ENCODE measurements at regions not wholly inside any gene's neighbourhood (a gene's known extent, or its start where the extent isn't known, plus 50 kb on each side); places are given as distances from the start of the nearest gene placed in this dataset.

GRCh38 chr14:71290301-71290700, 383.0 kb downstream of the PCNX1 start:
- no peak overlapping the region for H3K9ac ChIP-seq (ENCODE audit: low read length in 3 of 3)

GRCh38 chr14:71290960-71291466, 383.8 kb downstream of the PCNX1 start:
- TF ChIP-seq, protein P1, sequence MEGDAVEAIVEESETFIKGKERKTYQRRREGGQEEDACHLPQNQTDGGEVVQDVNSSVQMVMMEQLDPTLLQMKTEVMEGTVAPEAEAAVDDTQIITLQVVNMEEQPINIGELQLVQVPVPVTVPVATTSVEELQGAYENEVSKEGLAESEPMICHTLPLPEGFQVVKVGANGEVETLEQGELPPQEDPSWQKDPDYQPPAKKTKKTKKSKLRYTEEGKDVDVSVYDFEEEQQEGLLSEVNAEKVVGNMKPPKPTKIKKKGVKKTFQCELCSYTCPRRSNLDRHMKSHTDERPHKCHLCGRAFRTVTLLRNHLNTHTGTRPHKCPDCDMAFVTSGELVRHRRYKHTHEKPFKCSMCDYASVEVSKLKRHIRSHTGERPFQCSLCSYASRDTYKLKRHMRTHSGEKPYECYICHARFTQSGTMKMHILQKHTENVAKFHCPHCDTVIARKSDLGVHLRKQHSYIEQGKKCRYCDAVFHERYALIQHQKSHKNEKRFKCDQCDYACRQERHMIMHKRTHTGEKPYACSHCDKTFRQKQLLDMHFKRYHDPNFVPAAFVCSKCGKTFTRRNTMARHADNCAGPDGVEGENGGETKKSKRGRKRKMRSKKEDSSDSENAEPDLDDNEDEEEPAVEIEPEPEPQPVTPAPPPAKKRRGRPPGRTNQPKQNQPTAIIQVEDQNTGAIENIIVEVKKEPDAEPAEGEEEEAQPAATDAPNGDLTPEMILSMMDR (IDR thresholded peaks at IDR 0.05; ENCODE audit: borderline replicate concordance, extremely low read depth, insufficient read depth), result no peak
- H3K36me3 ChIP-seq (ENCODE audit: control insufficient read depth in 2 of 3, insufficient read depth in 3 of 3, low read length in 3 of 3), result no peaks in the 10 kb centered on the region
- no peak overlapping the region for H3K27ac ChIP-seq (ENCODE audit: low read depth in 2 of 2, low read length in 2 of 2)
- no peaks in the 10 kb centered on the region for H3K4me1 ChIP-seq (ENCODE audit: control insufficient read depth in 2 of 3, insufficient read depth in 2 of 3, low read depth in 1 of 3, low read length in 3 of 3)
- H3K9ac ChIP-seq (ENCODE audit: low read length in 3 of 3), result no peak overlapping the region
- no peak overlapping the region for H3K4me3 ChIP-seq (ENCODE audit: low read length in 3 of 3)
- DNase-seq (peak in 1 of 5 donors; percentile 4), FAIRE-seq (no peak)
- H3K9me3 ChIP-seq (ENCODE audit: control insufficient read depth in 2 of 3, insufficient read depth in 1 of 3, low read length in 3 of 3), result no peaks in the 10 kb centered on the region
- no peaks in the 10 kb centered on the region for H3K27me3 ChIP-seq (ENCODE audit: control insufficient read depth, insufficient read depth, low read length)
- intact Hi-C loops (cut with DNase I), result no loop called here

More at GRCh38 chr14:71290301-71290700, 383.0 kb downstream of the PCNX1 start:
- no peak overlapping the region for H3K27ac ChIP-seq (ENCODE audit: low read depth in 2 of 2, low read length in 2 of 2)
- H3K27me3 ChIP-seq (ENCODE audit: control insufficient read depth, insufficient read depth, low read length), result no peaks in the 10 kb centered on the region
- H3K9me3 ChIP-seq (ENCODE audit: control insufficient read depth in 2 of 3, insufficient read depth in 1 of 3, low read length in 3 of 3), result peaks cover 0 to under 1% (median 0%) of the 10 kb centered on the region in 3 donors
- FAIRE-seq (no peak), DNase-seq (no peak)
- H3K4me3 ChIP-seq (ENCODE audit: low read length in 3 of 3), result no peak overlapping the region
- intact Hi-C loops (cut with DNase I), result no loop called here
- no peaks in the 10 kb centered on the region for H3K36me3 ChIP-seq (ENCODE audit: control insufficient read depth in 2 of 3, insufficient read depth in 3 of 3, low read length in 3 of 3)
- TF ChIP-seq, protein P1 (IDR thresholded peaks at IDR 0.05; ENCODE audit: borderline replicate concordance, extremely low read depth, insufficient read depth), result no peak
- no peaks in the 10 kb centered on the region for H3K4me1 ChIP-seq (ENCODE audit: control insufficient read depth in 2 of 3, insufficient read depth in 2 of 3, low read depth in 1 of 3, low read length in 3 of 3)

GRCh38 chr14:71296184-71296583, 388.9 kb downstream of the PCNX1 start:
- intact Hi-C loops (cut with DNase I), result no loop called here

More at GRCh38 chr14:71296184-71296583, 388.9 kb downstream of the PCNX1 start:
- H3K9ac ChIP-seq (ENCODE audit: low read length in 3 of 3), result no peak overlapping the region
- no peak overlapping the region for H3K27ac ChIP-seq (ENCODE audit: low read depth in 2 of 2, low read length in 2 of 2)
- no peaks in the 10 kb centered on the region for H3K36me3 ChIP-seq (ENCODE audit: control insufficient read depth in 2 of 3, insufficient read depth in 3 of 3, low read length in 3 of 3)
- H3K9me3 ChIP-seq (ENCODE audit: control insufficient read depth in 2 of 3, insufficient read depth in 1 of 3, low read length in 3 of 3), result no peaks in the 10 kb centered on the region
- H3K4me1 ChIP-seq (ENCODE audit: control insufficient read depth in 2 of 3, insufficient read depth in 2 of 3, low read depth in 1 of 3, low read length in 3 of 3), result no peaks in the 10 kb centered on the region
- TF ChIP-seq, protein P1 (IDR thresholded peaks at IDR 0.05; ENCODE audit: borderline replicate concordance, extremely low read depth, insufficient read depth), result no peak
- FAIRE-seq (no peak), DNase-seq (no peak)
- no peak overlapping the region for H3K4me3 ChIP-seq (ENCODE audit: low read length in 3 of 3)
- no peaks in the 10 kb centered on the region for H3K27me3 ChIP-seq (ENCODE audit: control insufficient read depth, insufficient read depth, low read length)

Data from kidney (tissue), 13 donors.